ENCODE measurements at regions not wholly inside any gene's neighbourhood (a gene's known extent, or its start where the extent isn't known, plus 50 kb on each side); places are given as distances from the start of the nearest gene placed in this dataset.

DNA sequence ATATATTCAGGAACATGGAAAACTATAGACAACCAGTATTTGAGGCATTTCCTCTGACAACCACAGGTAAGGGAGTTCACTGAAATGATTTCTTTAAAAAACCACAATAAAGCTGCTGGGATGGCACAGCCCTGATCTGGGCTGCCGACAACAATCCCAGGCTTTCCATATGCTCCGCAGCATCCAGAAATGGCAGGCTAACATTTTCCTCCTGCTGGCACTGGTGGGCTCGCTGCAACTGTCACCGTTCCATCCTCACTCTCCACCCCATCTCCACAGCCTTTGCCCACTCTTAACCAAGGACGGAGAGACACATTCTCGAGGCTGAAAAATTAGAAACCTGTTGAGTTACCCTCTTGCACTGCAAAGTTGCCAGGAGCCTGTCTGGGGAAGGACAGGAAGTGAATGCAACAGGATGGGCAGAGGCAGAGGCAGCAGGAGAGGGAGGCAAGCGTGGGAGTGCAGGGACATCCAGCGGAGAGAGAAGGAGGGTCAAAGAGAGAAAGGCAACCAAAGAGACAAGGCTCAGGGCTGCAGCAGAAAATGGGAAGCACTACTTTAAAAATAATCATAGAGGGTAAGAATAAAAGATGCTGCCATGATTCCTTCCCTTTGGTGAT, 79.0 kb upstream of the ARRDC4 start:
- TF ChIP-seq, protein P1, sequence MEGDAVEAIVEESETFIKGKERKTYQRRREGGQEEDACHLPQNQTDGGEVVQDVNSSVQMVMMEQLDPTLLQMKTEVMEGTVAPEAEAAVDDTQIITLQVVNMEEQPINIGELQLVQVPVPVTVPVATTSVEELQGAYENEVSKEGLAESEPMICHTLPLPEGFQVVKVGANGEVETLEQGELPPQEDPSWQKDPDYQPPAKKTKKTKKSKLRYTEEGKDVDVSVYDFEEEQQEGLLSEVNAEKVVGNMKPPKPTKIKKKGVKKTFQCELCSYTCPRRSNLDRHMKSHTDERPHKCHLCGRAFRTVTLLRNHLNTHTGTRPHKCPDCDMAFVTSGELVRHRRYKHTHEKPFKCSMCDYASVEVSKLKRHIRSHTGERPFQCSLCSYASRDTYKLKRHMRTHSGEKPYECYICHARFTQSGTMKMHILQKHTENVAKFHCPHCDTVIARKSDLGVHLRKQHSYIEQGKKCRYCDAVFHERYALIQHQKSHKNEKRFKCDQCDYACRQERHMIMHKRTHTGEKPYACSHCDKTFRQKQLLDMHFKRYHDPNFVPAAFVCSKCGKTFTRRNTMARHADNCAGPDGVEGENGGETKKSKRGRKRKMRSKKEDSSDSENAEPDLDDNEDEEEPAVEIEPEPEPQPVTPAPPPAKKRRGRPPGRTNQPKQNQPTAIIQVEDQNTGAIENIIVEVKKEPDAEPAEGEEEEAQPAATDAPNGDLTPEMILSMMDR (IDR thresholded peaks at IDR 0.05), result no peak
- TF ChIP-seq POLR2AphosphoS5 (IDR thresholded peaks at IDR 0.05) (no peak), EP300 (IDR thresholded peaks at IDR 0.05) (no peak)
